ENCODE measurements at regions not wholly inside any gene's neighbourhood (a gene's known extent, or its start where the extent isn't known, plus 50 kb on each side); places are given as distances from the start of the nearest gene placed in this dataset.

DNA sequence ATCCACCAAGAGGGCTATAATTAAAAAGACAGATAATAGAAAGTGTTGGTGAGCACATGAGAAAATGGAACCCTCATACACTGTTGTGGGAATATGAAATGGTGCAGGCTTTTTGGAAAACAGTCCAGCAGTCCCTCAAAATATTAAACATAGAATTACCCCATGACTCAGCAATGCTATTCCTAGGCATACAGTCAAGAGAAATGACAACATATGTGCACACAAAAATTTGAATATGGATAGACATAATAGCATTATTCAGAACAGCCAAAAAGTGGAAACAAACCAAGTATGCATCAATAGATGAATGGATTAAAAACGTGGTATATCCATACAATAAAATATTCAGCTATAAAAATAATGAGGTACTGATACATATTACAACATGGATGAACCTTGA, 64.5 kb upstream of the GDF10 start:
- Histone ChIP-seq H3K4me3 (ENCODE audit: insufficient read depth, low read depth, low read length, poor library complexity, severe bottlenecking) (no peak overlapping the region), H3K27ac (ENCODE audit: insufficient read depth, low read length, poor library complexity, severe bottlenecking) (no peak overlapping the region), H3K27me3 (replicated peaks; ENCODE audit: control insufficient read depth, insufficient read depth, low read length, poor library complexity, severe bottlenecking) (no peaks in the 10 kb centered on the region), H3K4me1 (ENCODE audit: control insufficient read depth, insufficient read depth, low read length, poor library complexity, severe bottlenecking) (no peaks in the 10 kb centered on the region), H3K9me3 (ENCODE audit: control insufficient read depth, low read length) (no peaks in the 10 kb centered on the region), H3K36me3 (ENCODE audit: control insufficient read depth, insufficient read depth, low read length) (no peaks in the 10 kb centered on the region)
- no peak for DNase-seq

DNA sequence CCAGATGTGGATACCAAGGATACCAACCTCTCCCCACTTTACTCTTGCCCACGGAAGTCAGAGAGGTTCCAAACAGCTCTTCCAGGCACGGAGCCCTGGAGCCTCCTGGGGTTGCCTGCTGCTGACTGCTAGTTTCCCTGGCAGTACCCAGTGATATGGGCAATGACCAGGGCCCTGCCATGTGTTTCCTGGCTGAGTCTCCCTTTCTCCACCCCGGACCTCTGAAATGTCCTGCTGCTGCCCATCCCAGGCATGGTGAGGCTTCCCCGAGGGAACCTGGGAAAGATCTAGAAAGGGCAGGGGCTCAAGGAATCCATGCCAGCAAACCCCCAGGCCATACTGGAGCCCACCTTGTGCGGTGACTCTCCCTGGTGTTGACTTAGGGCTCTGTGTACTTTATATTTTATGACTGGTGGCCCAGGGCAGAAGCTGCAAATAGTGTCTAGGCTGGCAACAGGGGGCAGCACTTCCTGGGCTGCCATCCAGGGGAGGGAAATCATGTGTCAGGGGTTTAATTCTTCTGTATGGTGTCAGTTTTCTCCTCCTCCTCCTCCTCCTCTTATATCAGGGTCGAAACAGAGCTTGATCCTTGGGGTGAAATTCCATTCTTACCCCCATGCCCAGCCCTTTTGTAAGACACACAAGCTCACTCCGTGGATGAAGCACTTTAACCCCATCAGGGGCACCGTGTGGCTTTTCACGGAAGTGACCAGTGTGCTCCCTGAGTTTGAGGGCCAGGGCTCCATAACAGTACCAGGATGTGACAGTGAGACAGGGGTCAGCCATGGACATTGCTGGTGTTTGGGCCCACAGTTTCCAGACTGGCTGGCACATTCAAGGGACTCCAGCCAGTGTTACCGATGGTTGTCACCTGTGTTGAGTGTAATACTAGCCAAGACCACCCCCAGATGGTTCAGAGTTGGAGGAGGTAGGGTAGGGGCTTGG, 62.4 kb upstream of the GDF10 start:
- H3K36me3 ChIP-seq (ENCODE audit: control insufficient read depth, insufficient read depth, low read length) = no peaks in the 10 kb centered on the region

GRCh38 chr10:47238331-47239095, 61.5 kb upstream of the GDF10 start:
- H3K27ac ChIP-seq (ENCODE audit: insufficient read depth, low read length, poor library complexity, severe bottlenecking) = no peak overlapping the region

More for the DNA sequence above, 62.4 kb upstream of the GDF10 start:
- H3K9me3 ChIP-seq (ENCODE audit: control insufficient read depth, low read length) = no peaks in the 10 kb centered on the region
- no peaks in the 10 kb centered on the region for H3K4me1 ChIP-seq (ENCODE audit: control insufficient read depth, insufficient read depth, low read length, poor library complexity, severe bottlenecking)
- H3K27ac ChIP-seq (ENCODE audit: insufficient read depth, low read length, poor library complexity, severe bottlenecking) = no peak overlapping the region
- H3K27me3 ChIP-seq (replicated peaks; ENCODE audit: control insufficient read depth, insufficient read depth, low read length, poor library complexity, severe bottlenecking) = no peaks in the 10 kb centered on the region
- DNase-seq = no peak
- no peak overlapping the region for H3K4me3 ChIP-seq (ENCODE audit: insufficient read depth, low read depth, low read length, poor library complexity, severe bottlenecking)

GRCh38 chr10:47239211-47239610, 60.8 kb upstream of the GDF10 start:
- no peaks in the 10 kb centered on the region for H3K36me3 ChIP-seq (ENCODE audit: control insufficient read depth, insufficient read depth, low read length)
- H3K9me3 ChIP-seq (ENCODE audit: control insufficient read depth, low read length) = no peaks in the 10 kb centered on the region
- H3K4me3 ChIP-seq (ENCODE audit: insufficient read depth, low read depth, low read length, poor library complexity, severe bottlenecking) = no peak overlapping the region
- DNase-seq = no peak
- no peak overlapping the region for H3K27ac ChIP-seq (ENCODE audit: insufficient read depth, low read length, poor library complexity, severe bottlenecking)
- no peaks in the 10 kb centered on the region for H3K27me3 ChIP-seq (replicated peaks; ENCODE audit: control insufficient read depth, insufficient read depth, low read length, poor library complexity, severe bottlenecking)
- H3K4me1 ChIP-seq (ENCODE audit: control insufficient read depth, insufficient read depth, low read length, poor library complexity, severe bottlenecking) = no peaks in the 10 kb centered on the region

More at GRCh38 chr10:47238331-47239095, 61.5 kb upstream of the GDF10 start:
- H3K4me3 ChIP-seq (ENCODE audit: insufficient read depth, low read depth, low read length, poor library complexity, severe bottlenecking) = no peak overlapping the region
- no peak for DNase-seq
- H3K27me3 ChIP-seq (replicated peaks; ENCODE audit: control insufficient read depth, insufficient read depth, low read length, poor library complexity, severe bottlenecking) = no peaks in the 10 kb centered on the region
- H3K4me1 ChIP-seq (ENCODE audit: control insufficient read depth, insufficient read depth, low read length, poor library complexity, severe bottlenecking) = no peaks in the 10 kb centered on the region
- no peaks in the 10 kb centered on the region for H3K9me3 ChIP-seq (ENCODE audit: control insufficient read depth, low read length)
- H3K36me3 ChIP-seq (ENCODE audit: control insufficient read depth, insufficient read depth, low read length) = no peaks in the 10 kb centered on the region

DNA sequence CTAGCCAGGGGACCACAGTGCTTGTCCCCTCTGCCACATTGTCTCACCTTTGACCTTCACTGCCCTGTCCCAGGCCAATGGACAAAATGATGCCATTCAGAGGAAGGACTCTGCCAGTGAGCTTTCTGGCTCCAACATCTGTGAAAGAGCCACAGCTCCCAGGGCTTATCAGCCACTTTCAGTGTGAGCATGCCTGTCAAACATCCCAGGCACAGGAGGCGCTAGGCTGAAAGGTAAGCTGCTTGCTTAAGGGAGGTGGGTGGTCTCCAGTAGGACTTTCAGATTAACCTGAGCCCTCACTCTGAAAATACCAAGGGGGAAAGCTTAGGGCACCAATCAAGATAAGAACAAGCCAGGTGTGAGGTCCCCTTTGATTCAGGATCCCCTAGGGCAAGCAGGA, 59.8 kb upstream of the GDF10 start:
- Histone ChIP-seq H3K4me3 (ENCODE audit: insufficient read depth, low read depth, low read length, poor library complexity, severe bottlenecking) (no peak overlapping the region), H3K27ac (ENCODE audit: insufficient read depth, low read length, poor library complexity, severe bottlenecking) (no peak overlapping the region), H3K9me3 (ENCODE audit: control insufficient read depth, low read length) (no peaks in the 10 kb centered on the region), H3K4me1 (ENCODE audit: control insufficient read depth, insufficient read depth, low read length, poor library complexity, severe bottlenecking) (no peaks in the 10 kb centered on the region), H3K27me3 (replicated peaks; ENCODE audit: control insufficient read depth, insufficient read depth, low read length, poor library complexity, severe bottlenecking) (no peaks in the 10 kb centered on the region), H3K36me3 (ENCODE audit: control insufficient read depth, insufficient read depth, low read length) (no peaks in the 10 kb centered on the region)
- no peak for DNase-seq

DNA sequence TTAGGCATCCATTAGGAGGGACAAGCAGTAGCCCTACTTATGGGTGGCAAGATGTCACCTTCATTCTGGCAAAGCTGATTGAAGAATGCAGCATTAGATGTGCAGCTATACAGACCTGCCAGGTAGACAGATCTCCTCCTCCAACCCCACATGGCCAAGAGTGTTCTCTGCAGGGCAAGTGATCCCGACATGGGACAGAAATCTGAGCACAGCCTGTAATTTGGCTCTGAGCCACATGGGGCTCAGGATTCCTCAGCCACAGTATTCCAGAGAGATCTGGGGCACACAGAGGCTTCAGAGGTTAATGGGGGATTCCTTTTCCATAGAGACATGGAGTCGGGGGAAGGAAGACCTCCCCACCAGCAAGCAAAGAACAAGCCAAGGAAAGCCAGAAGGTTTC, 58.7 kb upstream of the GDF10 start:
- Histone ChIP-seq H3K9me3 (ENCODE audit: control insufficient read depth, low read length) (no peaks in the 10 kb centered on the region), H3K4me1 (ENCODE audit: control insufficient read depth, insufficient read depth, low read length, poor library complexity, severe bottlenecking) (no peaks in the 10 kb centered on the region)

GRCh38 chr10:47241946-47242867, 57.8 kb upstream of the GDF10 start:
- no peak overlapping the region for H3K27ac ChIP-seq (ENCODE audit: insufficient read depth, low read length, poor library complexity, severe bottlenecking)
- no peak for DNase-seq
- H3K4me1 ChIP-seq (ENCODE audit: control insufficient read depth, insufficient read depth, low read length, poor library complexity, severe bottlenecking) = no peaks in the 10 kb centered on the region
- H3K27me3 ChIP-seq (replicated peaks; ENCODE audit: control insufficient read depth, insufficient read depth, low read length, poor library complexity, severe bottlenecking) = no peaks in the 10 kb centered on the region
- H3K4me3 ChIP-seq (ENCODE audit: insufficient read depth, low read depth, low read length, poor library complexity, severe bottlenecking) = no peak overlapping the region
- H3K9me3 ChIP-seq (ENCODE audit: control insufficient read depth, low read length) = no peaks in the 10 kb centered on the region
- no peaks in the 10 kb centered on the region for H3K36me3 ChIP-seq (ENCODE audit: control insufficient read depth, insufficient read depth, low read length)

More for the DNA sequence above, 58.7 kb upstream of the GDF10 start:
- Histone ChIP-seq H3K36me3 (ENCODE audit: control insufficient read depth, insufficient read depth, low read length) (no peaks in the 10 kb centered on the region), H3K27me3 (replicated peaks; ENCODE audit: control insufficient read depth, insufficient read depth, low read length, poor library complexity, severe bottlenecking) (no peaks in the 10 kb centered on the region), H3K27ac (ENCODE audit: insufficient read depth, low read length, poor library complexity, severe bottlenecking) (no peak overlapping the region), H3K4me3 (ENCODE audit: insufficient read depth, low read depth, low read length, poor library complexity, severe bottlenecking) (no peak overlapping the region)
- DNase-seq = no peak

- H3K27me3 ChIP-seq (replicated peaks; ENCODE audit: control insufficient read depth, insufficient read depth, low read length, poor library complexity, severe bottlenecking) = no peaks in the 10 kb centered on the region
- no peaks in the 10 kb centered on the region for H3K9me3 ChIP-seq (ENCODE audit: control insufficient read depth, low read length)
- no peak for DNase-seq
- no peaks in the 10 kb centered on the region for H3K36me3 ChIP-seq (ENCODE audit: control insufficient read depth, insufficient read depth, low read length)
- no peaks in the 10 kb centered on the region for H3K4me1 ChIP-seq (ENCODE audit: control insufficient read depth, insufficient read depth, low read length, poor library complexity, severe bottlenecking)
- no peak overlapping the region for H3K4me3 ChIP-seq (ENCODE audit: insufficient read depth, low read depth, low read length, poor library complexity, severe bottlenecking)
- no peak overlapping the region for H3K27ac ChIP-seq (ENCODE audit: insufficient read depth, low read length, poor library complexity, severe bottlenecking)
These were observed 56.6 kb upstream of the GDF10 start for GRCh38 chr10:47243356-47243755.

DNA sequence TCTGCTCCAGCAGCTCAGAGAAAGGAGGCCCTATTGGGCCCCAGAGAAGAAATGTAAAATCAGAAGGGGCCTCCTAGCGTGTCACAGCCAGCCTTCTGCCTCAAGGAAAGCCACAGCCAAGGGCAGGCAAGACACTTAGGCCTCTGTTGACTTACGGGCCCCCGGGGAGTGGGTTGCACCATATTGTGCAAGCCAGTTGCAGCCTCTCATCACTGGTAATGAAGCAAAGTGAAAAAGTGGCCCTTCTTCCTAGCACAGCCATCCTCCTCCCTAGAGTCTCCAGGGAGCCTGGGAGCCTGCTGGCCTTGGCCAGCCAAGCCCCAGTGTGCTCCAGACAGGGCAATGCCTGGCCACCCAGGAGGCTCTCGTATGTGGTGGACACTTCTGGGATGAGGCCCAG, 56.2 kb upstream of the GDF10 start:
- DNase-seq = no peak
- H3K27me3 ChIP-seq (replicated peaks; ENCODE audit: control insufficient read depth, insufficient read depth, low read length, poor library complexity, severe bottlenecking) = no peaks in the 10 kb centered on the region

More for the DNA sequence above, 56.2 kb upstream of the GDF10 start:
- H3K4me1 ChIP-seq (ENCODE audit: control insufficient read depth, insufficient read depth, low read length, poor library complexity, severe bottlenecking) = no peaks in the 10 kb centered on the region
- H3K9me3 ChIP-seq (ENCODE audit: control insufficient read depth, low read length) = no peaks in the 10 kb centered on the region
- H3K36me3 ChIP-seq (ENCODE audit: control insufficient read depth, insufficient read depth, low read length) = no peaks in the 10 kb centered on the region
- H3K27ac ChIP-seq (ENCODE audit: insufficient read depth, low read length, poor library complexity, severe bottlenecking) = no peak overlapping the region
- H3K4me3 ChIP-seq (ENCODE audit: insufficient read depth, low read depth, low read length, poor library complexity, severe bottlenecking) = no peak overlapping the region

Measured in effector memory CD4-positive, alpha-beta T cell (primary cell).